Esophagus muscularis mucosa (tissue), 4 donors: ENCODE measurements at regions not wholly inside any gene's neighbourhood (a gene's known extent, or its start where the extent isn't known, plus 50 kb on each side); places are given as distances from the start of the nearest gene placed in this dataset.

Experiments used
- DNase-seq: peaks from one replicate; pipeline ENCODE4 v3.0.0-alpha.2; 2017; ENCODE audit errors: extremely low spot score
- H3K27ac ChIP-seq, 4 donors: fragments of 200-600 bp; sonication (generic); replicated peaks in 1 of 4; 1 replicate in 3 of 4; 2 replicates in 1 of 4; pipeline ENCODE4 v1.5.1; 2016 to 2019; ENCODE audit warnings: mild to moderate bottlenecking in 1 of 4
- H3K27me3 ChIP-seq, 4 donors: fragments of 200-600 bp; sonication (generic); one replicate each; pipeline versions ENCODE4 v1.5.1 to v1.6.0; 2016 to 2019
- H3K36me3 ChIP-seq, 4 donors: fragments of 200-600 bp; sonication (generic); one replicate each; pipeline ENCODE4 v1.5.1; 2016 to 2019
- H3K4me1 ChIP-seq, 4 donors: fragments of 200-600 bp; sonication (generic); one replicate each; pipeline ENCODE4 v1.5.1; 2016 to 2019
- H3K4me3 ChIP-seq, 4 donors: fragments of 200-600 bp; sonication (generic); 1 replicate in 2 of 4; 2 replicates in 2 of 4; pipeline ENCODE4 v1.5.1; 2016 to 2019; ENCODE audit warnings: mild to moderate bottlenecking in 4 of 4, moderate library complexity in 1 of 4
- H3K9me3 ChIP-seq, 4 donors: fragments of 200-600 bp; sonication (generic); 1 replicate in 3 of 4; 2 replicates in 1 of 4; pipeline ENCODE4 v1.5.1; 2016 to 2019
- CTCF ChIP-seq, 3 experiments: fragments of 200-600 bp in 2 of 3; fragments of 450-650 bp in 1 of 3; sonication (generic) in 2 of 3; IDR thresholded peaks; one replicate each; pipeline ENCODE4 v1.5.1; 2017 to 2019; ENCODE audit warnings: antibody characterized with exemption in 3 of 3, mild to moderate bottlenecking in 2 of 3, moderate library complexity in 1 of 3
- EP300 ChIP-seq: sonication (generic); formaldehyde crosslinking; IDR thresholded peaks from one replicate; pipeline ENCODE4 v1.6.1; 2017; ENCODE audit warnings: antibody characterized with exemption
- POLR2A ChIP-seq: fragments of 450-650 bp; IDR thresholded peaks from one replicate; pipeline ENCODE4 v1.6.1; 2017; ENCODE audit warnings: antibody characterized with exemption, moderate library complexity, mild to moderate bottlenecking, low read depth
- POLR2AphosphoS5 ChIP-seq, 2 donors: sonication (generic); formaldehyde crosslinking; IDR thresholded peaks; one replicate each; pipeline ENCODE4 v1.6.1; 2017; ENCODE audit warnings: antibody characterized with exemption in 2 of 2
- WGBS: methylation state at CpG from one replicate; pipeline ENCODE4 v1.1.5; 2018; 5-methylcytosine and 5-hydroxymethylcytosine counted together
- intact Hi-C: fragments of 100-400 bp; cut with DNase I; formaldehyde crosslinking; loops from one replicate; pipeline ENCODE4 v1.15.1; 2023

- intact Hi-C loops = no loop called here
- no peaks in the 10 kb centered on the region for H3K9me3 ChIP-seq
- peaks cover 0 to 6% (median 2%) of the 10 kb centered on the region in 4 donors for H3K4me1 ChIP-seq
- no peak overlapping the region for H3K4me3 ChIP-seq
- DNase-seq = no peak
- H3K36me3 ChIP-seq = no peaks in the 10 kb centered on the region
- H3K27ac ChIP-seq = no peak overlapping the region
- TF ChIP-seq POLR2AphosphoS5 (IDR thresholded peaks at IDR 0.05) (no peak), EP300 (no peak), CTCF (IDR thresholded peaks at IDR 0.05) (no peak), POLR2A (no peak)
- WGBS = 75% methylated on average over 1 of the region's 1 CpG
- H3K27me3 ChIP-seq = no peaks in the 10 kb centered on the region
Measured at GRCh38 chr17:68804777-68805520, 150.2 kb downstream of the ABCA8 start.

GRCh38 chr17:68803164-68803929 is 151.8 kb downstream of the ABCA8 start:
- no peak for DNase-seq
- Histone ChIP-seq H3K4me1 (peaks cover 0 to 6% (median 0%) of the 10 kb centered on the region in 4 donors), H3K9me3 (no peaks in the 10 kb centered on the region), H3K27ac (no peak overlapping the region), H3K4me3 (no peak overlapping the region), H3K27me3 (no peaks in the 10 kb centered on the region), H3K36me3 (no peaks in the 10 kb centered on the region)
- 53% methylated on average over 4 of the region's 4 CpGs for WGBS
- intact Hi-C loops = no loop called here
- no peak for TF ChIP-seq POLR2A

GRCh38 chr17:68801335-68802247 is 153.6 kb downstream of the ABCA8 start:
- H3K27ac ChIP-seq = no peak overlapping the region
- no peak for TF ChIP-seq POLR2A
- no peak for TF ChIP-seq CTCF (IDR thresholded peaks at IDR 0.05)
- TF ChIP-seq EP300 = no peak
- no peak for TF ChIP-seq POLR2AphosphoS5 (IDR thresholded peaks at IDR 0.05)
- no peaks in the 10 kb centered on the region for H3K27me3 ChIP-seq
- intact Hi-C loops = no loop called here
- no peaks in the 10 kb centered on the region for H3K4me1 ChIP-seq
- 83% methylated on average over 9 of the region's 9 CpGs for WGBS
- H3K9me3 ChIP-seq = no peaks in the 10 kb centered on the region
- no peaks in the 10 kb centered on the region for H3K36me3 ChIP-seq
- no peak overlapping the region for H3K4me3 ChIP-seq
- no peak for DNase-seq

GRCh38 chr17:68800751-68801150 is 154.4 kb downstream of the ABCA8 start:
- no peaks in the 10 kb centered on the region for H3K27me3 ChIP-seq
- intact Hi-C loops = no loop called here
- H3K36me3 ChIP-seq = no peaks in the 10 kb centered on the region
- no peak for DNase-seq
- no peaks in the 10 kb centered on the region for H3K4me1 ChIP-seq
- no peak overlapping the region for H3K27ac ChIP-seq
- H3K9me3 ChIP-seq = no peaks in the 10 kb centered on the region
- no peak overlapping the region for H3K4me3 ChIP-seq
- no peak for TF ChIP-seq POLR2A
- no peak for TF ChIP-seq EP300
- no peak for TF ChIP-seq POLR2AphosphoS5 (IDR thresholded peaks at IDR 0.05)
- TF ChIP-seq CTCF (IDR thresholded peaks at IDR 0.05) = no peak
